Cardiac fibroblast (primary cell): ENCODE measurements at regions not wholly inside any gene's neighbourhood (a gene's known extent, or its start where the extent isn't known, plus 50 kb on each side); places are given as distances from the start of the nearest gene placed in this dataset.

ENCODE experiments used
- DNase-seq, 2 donors: peaks; one replicate each; pipeline versions ENCODE4 v3.0.0 to v3.0.0-alpha.2; 2010; ENCODE audit warnings: low read depth in 2 of 2
- H3K4me3 ChIP-seq, 2 donors: replicated peaks in 1 of 2; 1 replicate in 1 of 2; 2 replicates in 1 of 2; pipeline ENCODE4 v1.5.1; 2011; ENCODE audit warnings: low read depth in 2 of 2, low read length in 2 of 2, mild to moderate bottlenecking in 2 of 2, moderate library complexity in 1 of 2
- CTCF ChIP-seq: IDR thresholded peaks from one replicate; pipeline ENCODE4 v1.5.1; 2011; ENCODE audit warnings: low read depth, mild to moderate bottlenecking, low read length, inconsistent platforms

- no peak for DNase-seq
- H3K4me3 ChIP-seq = no peak overlapping the region
- no peak for TF ChIP-seq CTCF
Observed at GRCh38 chr1:235059221-235059620, 69.4 kb downstream of the TOMM20 start.

GRCh38 chr1:235058695-235059094 is 69.9 kb downstream of the TOMM20 start:
- H3K4me3 ChIP-seq = no peak overlapping the region
- no peak for TF ChIP-seq CTCF
- no peak for DNase-seq

GRCh38 chr1:235057385-235058306 is 71.0 kb downstream of the TOMM20 start:
- no peak for TF ChIP-seq CTCF
- no peak for DNase-seq

GRCh38 chr1:235056937-235057336 is 71.7 kb downstream of the TOMM20 start:
- no peak overlapping the region for H3K4me3 ChIP-seq
- no peak for TF ChIP-seq CTCF
- DNase-seq = no peak

More at GRCh38 chr1:235057385-235058306, 71.0 kb downstream of the TOMM20 start:
- no peak overlapping the region for H3K4me3 ChIP-seq

GRCh38 chr1:235054936-235055335 is 73.7 kb downstream of the TOMM20 start:
- no peak for DNase-seq
- TF ChIP-seq CTCF = no peak
- no peak overlapping the region for H3K4me3 ChIP-seq

- TF ChIP-seq CTCF = no peak
- DNase-seq = no peak
- no peak overlapping the region for H3K4me3 ChIP-seq
Observed at GRCh38 chr1:235054466-235054865, 74.2 kb downstream of the TOMM20 start.
